ENCODE measurements at regions not wholly inside any gene's neighbourhood (a gene's known extent, or its start where the extent isn't known, plus 50 kb on each side); places are given as distances from the start of the nearest gene placed in this dataset.

DNA sequence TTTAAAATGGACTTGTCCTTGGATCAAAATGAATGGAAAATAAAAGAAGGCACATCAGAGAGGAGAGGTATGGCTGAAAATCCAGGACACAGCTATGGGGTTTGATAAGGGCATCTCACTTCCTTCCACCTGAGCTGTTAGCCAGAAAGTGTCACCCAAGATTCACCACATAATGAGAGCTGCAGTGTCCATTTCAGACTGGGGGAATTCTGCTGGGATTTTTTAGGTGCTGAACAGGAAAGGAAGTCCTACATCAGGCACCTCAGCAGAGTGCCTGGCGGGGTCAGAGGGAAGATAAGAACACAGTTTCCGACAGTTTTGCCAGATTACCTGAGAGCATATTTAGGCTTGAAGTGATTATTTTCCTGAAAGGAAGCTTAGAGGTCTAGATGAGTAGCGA, 187.6 kb upstream of the HNMT start:
- Histone ChIP-seq H3K36me3 (no peaks in the 10 kb centered on the region), H3K4me3 (no peak overlapping the region), H3K9me3 (no peaks in the 10 kb centered on the region), H3K27me3 (no peaks in the 10 kb centered on the region), H3K27ac (no peak overlapping the region), H3K4me1 (no peaks in the 10 kb centered on the region)
- no peak for DNase-seq (ENCODE audit: extremely low spot score in 2 of 2)
- TF ChIP-seq POLR2A (IDR thresholded peaks at IDR 0.05): no peak
- intact Hi-C loops (cut with DNase I): no loop called here

DNA sequence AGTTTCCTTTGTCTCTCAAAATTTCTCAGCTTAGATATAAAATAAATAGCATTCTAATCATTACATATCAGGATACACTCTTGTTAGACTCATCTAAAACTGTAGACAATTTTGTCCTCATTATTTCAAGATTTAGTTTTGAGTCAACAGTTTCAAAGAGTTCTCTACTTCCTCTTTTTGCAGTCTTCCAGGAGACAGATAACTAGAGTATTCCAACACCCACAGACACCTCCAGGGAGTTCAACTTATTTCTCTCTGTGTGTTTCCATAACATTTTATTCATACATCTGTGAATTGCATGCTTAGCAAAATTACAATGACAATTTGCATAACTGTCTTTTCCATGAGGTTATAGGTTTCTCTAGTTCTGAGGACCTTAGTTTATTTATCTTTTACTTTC, 166.6 kb upstream of the HNMT start:
- H3K36me3 ChIP-seq: no peaks in the 10 kb centered on the region
- no peaks in the 10 kb centered on the region for H3K9me3 ChIP-seq
- no peaks in the 10 kb centered on the region for H3K4me1 ChIP-seq
- no peak overlapping the region for H3K27ac ChIP-seq
- H3K27me3 ChIP-seq: no peaks in the 10 kb centered on the region
- intact Hi-C loops (cut with DNase I): no loop called here
- TF ChIP-seq, protein P1, sequence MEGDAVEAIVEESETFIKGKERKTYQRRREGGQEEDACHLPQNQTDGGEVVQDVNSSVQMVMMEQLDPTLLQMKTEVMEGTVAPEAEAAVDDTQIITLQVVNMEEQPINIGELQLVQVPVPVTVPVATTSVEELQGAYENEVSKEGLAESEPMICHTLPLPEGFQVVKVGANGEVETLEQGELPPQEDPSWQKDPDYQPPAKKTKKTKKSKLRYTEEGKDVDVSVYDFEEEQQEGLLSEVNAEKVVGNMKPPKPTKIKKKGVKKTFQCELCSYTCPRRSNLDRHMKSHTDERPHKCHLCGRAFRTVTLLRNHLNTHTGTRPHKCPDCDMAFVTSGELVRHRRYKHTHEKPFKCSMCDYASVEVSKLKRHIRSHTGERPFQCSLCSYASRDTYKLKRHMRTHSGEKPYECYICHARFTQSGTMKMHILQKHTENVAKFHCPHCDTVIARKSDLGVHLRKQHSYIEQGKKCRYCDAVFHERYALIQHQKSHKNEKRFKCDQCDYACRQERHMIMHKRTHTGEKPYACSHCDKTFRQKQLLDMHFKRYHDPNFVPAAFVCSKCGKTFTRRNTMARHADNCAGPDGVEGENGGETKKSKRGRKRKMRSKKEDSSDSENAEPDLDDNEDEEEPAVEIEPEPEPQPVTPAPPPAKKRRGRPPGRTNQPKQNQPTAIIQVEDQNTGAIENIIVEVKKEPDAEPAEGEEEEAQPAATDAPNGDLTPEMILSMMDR (IDR thresholded peaks at IDR 0.05): no peak
- TF ChIP-seq POLR2A (IDR thresholded peaks at IDR 0.05) (no peak), POLR2AphosphoS5 (IDR thresholded peaks at IDR 0.05; ENCODE audit: insufficient read depth in 1 of 2, low read depth in 1 of 2) (no peak)
- H3K4me3 ChIP-seq: no peak overlapping the region
- no peak for DNase-seq (ENCODE audit: extremely low spot score in 2 of 2)

DNA sequence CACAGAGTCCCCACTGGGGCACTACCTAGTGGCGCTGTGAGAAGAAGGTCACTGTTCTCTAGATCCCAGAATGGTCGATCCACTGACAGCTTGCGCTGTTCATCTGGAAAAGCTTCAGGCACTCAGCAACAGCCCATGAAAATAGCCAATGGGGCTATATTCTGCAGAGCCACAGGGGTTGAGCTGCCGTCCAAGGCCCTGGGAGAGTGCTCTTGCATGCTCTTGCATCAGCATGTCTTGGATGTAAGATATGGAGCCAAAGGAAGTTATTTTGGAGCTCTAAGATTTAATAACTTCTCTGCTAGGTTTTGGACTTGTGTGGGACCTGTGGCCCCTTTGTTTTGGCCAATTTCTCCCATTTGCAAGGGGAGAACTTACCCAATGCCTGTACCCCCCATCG, 164.7 kb upstream of the HNMT start:
- no peaks in the 10 kb centered on the region for H3K36me3 ChIP-seq
- intact Hi-C loops (cut with DNase I): no loop called here
- TF ChIP-seq POLR2A (IDR thresholded peaks at IDR 0.05) (no peak), POLR2AphosphoS5 (IDR thresholded peaks at IDR 0.05; ENCODE audit: insufficient read depth in 1 of 2, low read depth in 1 of 2) (no peak)
- TF ChIP-seq, protein P1 (IDR thresholded peaks at IDR 0.05): no peak
- no peak overlapping the region for H3K27ac ChIP-seq
- H3K4me3 ChIP-seq: no peak overlapping the region
- no peak for DNase-seq (ENCODE audit: extremely low spot score in 2 of 2)
- H3K9me3 ChIP-seq: no peaks in the 10 kb centered on the region
- H3K4me1 ChIP-seq: no peaks in the 10 kb centered on the region
- no peaks in the 10 kb centered on the region for H3K27me3 ChIP-seq

DNA sequence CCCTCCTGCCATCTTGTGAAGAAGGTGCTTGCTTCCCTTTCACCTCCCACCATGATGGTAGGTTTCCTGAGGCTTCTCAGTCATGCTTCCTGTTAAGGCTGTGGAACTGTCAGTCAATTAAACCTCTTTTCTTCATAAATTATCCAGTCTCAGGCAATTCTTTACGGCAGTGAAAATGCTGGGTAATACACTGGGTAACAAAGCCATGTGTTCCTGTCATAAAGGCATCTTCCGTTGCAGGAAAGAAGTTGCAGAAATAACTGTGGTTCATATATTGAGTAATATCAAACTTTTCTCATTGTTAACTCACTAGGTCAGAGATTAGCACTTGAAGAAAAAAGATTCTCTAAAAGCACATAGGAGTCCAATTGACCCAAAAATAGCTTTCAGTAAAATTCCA, 163.9 kb upstream of the HNMT start:
- TF ChIP-seq, protein P1 (IDR thresholded peaks at IDR 0.05): no peak
- TF ChIP-seq POLR2AphosphoS5 (IDR thresholded peaks at IDR 0.05; ENCODE audit: insufficient read depth in 1 of 2, low read depth in 1 of 2): no peak
- no peak for TF ChIP-seq POLR2A (IDR thresholded peaks at IDR 0.05)
- Histone ChIP-seq H3K4me3 (no peak overlapping the region), H3K9me3 (no peaks in the 10 kb centered on the region), H3K4me1 (no peaks in the 10 kb centered on the region), H3K27ac (no peak overlapping the region), H3K36me3 (no peaks in the 10 kb centered on the region), H3K27me3 (no peaks in the 10 kb centered on the region)
- DNase-seq (ENCODE audit: extremely low spot score in 2 of 2): no peak
- intact Hi-C loops (cut with DNase I): no loop called here

DNA sequence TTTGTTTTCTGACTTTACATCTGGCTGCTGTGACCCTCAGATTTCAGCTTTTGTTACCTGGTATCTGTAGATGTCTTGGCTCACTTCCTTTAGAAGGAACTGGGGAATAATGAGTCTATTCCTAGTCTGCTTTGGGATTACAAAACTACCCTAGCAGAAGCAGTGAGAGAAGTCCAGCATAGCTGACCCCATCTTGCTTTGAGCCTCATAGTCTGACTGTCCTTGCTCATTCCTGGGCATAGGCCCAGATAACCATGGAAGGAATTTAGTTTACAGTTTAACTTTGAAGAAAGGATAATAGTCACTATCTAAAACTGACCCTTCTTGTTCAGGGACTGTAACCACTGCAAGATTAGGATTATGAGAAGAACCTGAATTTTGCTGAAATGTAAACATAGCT, 163.0 kb upstream of the HNMT start:
- no peak overlapping the region for H3K4me3 ChIP-seq
- intact Hi-C loops (cut with DNase I): no loop called here
- H3K9me3 ChIP-seq: no peaks in the 10 kb centered on the region
- TF ChIP-seq POLR2AphosphoS5 (IDR thresholded peaks at IDR 0.05; ENCODE audit: insufficient read depth in 1 of 2, low read depth in 1 of 2): no peak
- TF ChIP-seq, protein P1 (IDR thresholded peaks at IDR 0.05): no peak
- TF ChIP-seq POLR2A (IDR thresholded peaks at IDR 0.05): no peak
- H3K27me3 ChIP-seq: no peaks in the 10 kb centered on the region
- DNase-seq (ENCODE audit: extremely low spot score in 2 of 2): no peak
- H3K4me1 ChIP-seq: no peaks in the 10 kb centered on the region
- no peaks in the 10 kb centered on the region for H3K36me3 ChIP-seq
- H3K27ac ChIP-seq: no peak overlapping the region

DNA sequence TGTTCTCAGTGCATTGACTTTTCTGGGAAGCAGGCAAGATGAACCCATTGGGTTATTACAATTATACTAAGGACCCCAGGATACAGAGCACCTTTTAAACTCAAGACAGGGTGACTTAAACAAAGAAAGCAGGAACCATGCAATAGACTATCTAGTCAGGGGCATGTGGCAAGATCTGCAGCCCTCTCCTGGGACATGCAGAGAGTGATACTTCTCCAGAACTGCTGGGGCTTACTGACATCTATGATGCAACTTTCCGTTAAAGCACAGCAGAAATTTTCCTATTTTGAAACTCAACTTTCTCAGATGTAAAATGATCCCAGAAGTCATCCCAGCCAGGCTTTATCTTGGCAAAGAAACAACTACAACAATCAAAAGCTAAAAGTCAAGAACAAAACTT, 162.2 kb upstream of the HNMT start:
- Histone ChIP-seq H3K27me3 (no peaks in the 10 kb centered on the region), H3K27ac (no peak overlapping the region), H3K4me3 (no peak overlapping the region), H3K4me1 (no peaks in the 10 kb centered on the region), H3K36me3 (no peaks in the 10 kb centered on the region), H3K9me3 (no peaks in the 10 kb centered on the region)
- intact Hi-C loops (cut with DNase I): no loop called here
- TF ChIP-seq POLR2AphosphoS5 (IDR thresholded peaks at IDR 0.05; ENCODE audit: insufficient read depth in 1 of 2, low read depth in 1 of 2) (no peak), POLR2A (IDR thresholded peaks at IDR 0.05) (no peak)
- TF ChIP-seq, protein P1 (IDR thresholded peaks at IDR 0.05): no peak
- no peak for DNase-seq (ENCODE audit: extremely low spot score in 2 of 2)
